ENCODE measurements at regions not wholly inside any gene's neighbourhood (a gene's known extent, or its start where the extent isn't known, plus 50 kb on each side); places are given as distances from the start of the nearest gene placed in this dataset.

DNA sequence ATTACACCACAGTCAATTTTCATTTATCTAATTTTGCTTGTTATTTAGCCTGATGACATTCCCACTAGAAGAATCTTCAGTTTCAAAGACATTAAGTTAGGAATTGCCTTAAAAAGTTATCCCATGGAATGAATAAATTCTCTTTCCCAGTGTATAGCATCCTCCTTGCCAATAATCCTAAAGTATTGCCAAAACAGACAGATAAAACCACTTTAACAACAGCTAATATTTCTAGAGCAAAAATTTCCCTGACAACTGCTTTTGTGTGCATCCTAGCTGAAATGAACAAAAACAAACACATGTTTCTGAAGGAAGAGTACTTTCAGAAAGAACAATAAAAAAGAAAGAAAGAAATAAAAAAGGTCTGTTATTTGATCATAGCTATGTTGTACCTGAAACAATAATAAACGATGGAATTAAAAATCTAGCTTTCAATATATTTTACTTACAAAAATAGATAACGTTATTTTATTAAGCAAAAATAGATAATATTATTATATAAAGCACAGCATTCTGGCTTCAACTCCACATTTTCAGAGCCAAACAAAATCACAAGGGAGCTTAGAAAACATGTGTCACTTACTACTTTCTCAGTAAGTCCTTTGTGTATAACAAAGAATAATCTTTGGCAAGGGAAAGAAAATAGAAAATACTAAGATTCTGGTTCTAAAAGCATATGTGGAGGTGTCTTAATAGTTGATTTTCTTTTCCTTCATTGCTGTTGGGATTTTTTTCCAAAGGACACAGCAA is 939.0 kb upstream of the CRIM1 start:
- no peak for DNase-seq

DNA sequence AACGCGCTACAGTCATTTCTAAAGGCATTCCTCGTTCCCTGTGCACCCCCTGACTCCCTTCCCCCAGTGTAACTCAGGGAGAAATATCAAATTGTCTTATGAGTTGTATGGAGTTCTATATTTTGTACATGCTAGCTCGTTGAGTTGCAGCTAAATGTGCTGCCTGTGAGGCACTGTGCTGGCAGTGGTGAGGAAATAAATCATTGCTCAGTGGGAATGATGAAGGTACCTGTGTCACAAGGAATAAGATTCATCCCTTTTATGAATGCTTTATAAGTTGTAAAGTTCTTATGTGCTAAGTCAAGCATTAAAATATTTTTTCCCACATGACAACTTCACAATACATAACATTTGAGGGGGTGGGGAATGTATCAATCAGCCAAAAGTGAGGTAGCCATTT is 939.6 kb upstream of the CRIM1 start:
- DNase-seq, result no peak

DNA sequence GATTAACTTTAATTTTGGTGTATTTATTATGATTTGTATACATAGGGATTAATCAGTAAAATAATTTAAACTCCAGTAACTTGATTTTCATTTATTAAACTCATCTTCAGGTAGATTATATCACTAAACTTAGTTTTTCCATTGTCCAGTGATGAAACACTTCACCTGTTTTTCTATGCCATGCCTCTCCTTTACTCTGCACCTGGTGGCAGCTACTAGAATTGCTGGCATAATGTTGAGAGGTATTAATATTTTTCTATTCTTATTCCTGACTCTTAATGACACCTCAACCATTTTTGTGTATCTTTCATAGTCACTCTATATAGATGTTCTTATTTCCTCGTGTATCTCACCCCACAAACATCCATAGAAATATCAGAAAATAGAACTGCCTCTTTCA is 940.3 kb upstream of the CRIM1 start:
- no peak for DNase-seq

DNA sequence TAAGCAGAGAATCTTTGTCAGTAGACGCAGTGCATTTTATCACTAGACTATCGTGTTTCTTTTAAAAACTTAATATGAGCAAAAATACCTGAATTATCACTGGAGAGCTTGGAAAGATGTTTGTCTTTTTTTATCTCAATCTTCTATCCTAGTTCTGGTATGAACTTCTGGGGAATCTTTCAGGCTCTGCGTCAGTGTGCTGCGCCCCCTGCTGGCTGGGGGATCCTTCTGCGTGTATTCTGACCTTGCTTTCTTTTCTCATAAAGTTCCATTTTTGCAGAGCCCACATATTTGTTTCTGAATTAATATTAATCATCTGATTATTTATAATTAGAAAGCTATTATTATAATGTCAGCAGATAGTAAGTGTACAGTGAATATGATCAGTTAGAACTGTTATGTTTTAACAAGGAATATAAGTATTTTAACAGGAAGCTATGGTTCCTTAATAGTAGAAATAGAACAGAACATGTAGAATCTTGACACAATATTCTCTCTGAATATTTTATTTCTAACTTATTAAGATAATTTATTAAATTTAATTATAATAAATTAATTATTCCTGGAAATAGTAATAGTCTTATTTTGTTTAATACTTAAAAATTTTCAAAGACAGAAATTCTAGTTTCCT is 945.0 kb upstream of the CRIM1 start:
- no peak for DNase-seq

DNA sequence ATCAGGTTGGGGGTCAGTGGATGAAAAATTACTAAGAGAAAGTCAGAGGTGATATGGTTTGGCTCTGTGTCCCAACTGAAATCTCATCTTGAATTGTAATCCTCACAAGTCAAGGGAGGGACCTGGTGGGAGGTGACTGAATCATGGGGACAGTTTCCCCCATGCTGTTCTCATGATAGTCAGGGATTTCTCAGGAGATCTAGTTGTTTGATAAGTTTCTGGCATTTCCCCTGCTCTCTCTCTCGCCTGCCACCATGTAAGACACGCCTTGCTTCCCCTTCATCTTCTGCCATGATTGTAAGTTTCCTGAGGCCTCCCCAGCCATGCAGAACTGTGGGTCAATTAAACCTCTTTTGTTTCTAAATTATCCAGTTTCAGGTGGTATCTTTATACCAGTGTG is 945.8 kb upstream of the CRIM1 start:
- no peak for DNase-seq

DNA sequence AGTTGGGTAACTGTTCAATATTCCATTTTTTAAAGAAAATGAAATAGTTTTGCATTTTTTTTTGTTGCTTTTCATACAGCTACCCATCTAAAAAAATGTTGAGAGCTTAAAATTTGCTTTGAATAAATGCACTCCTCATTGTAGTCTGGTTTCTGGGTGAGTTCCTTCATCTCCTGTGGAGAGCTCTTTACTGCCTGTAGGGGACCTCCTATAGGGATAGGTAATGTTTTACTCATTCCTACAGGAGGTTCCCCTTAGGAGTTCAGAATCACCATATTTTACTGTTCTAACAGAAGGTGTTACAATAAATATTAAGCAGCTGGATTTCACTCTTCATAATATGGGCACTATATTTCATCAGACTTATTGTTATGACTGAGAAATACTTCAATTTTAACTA is 947.3 kb upstream of the CRIM1 start:
- no peak for DNase-seq

DNA sequence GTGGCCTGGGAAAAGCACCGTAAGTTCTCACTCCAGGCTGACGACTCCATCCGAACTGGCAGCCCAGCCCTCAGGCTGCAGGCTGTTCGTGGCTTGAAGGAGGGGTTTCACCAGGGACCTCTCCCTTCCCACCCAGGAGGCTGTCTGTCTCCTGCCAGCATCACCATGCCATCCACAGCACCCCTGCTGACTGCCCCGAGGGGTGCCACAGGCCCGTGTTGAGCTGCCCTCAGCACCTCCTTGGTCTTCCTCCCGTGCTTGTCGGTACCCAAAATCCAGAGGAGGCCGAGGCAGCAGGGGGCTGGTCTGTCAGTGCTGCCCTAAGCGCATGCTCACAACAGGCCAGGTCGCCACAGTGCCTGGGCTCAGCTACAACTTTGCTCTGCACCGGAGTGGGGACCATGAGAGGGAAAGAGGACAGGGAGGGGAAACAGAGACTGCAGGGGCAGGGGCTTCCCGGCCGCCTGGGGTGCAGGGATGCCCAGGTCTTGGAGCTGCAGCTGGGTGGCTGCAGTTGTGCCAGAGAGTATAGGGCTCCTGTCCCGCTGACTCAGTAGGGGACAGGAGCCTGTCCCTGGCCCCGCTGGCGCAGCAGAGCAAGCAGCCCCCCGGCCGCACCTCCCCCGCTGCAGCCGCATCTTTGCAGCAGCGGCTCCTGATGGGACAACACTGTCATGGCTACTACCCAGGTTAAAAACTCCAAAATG is 963.7 kb upstream of the CRIM1 start:
- DNase-seq, result no peak

DNA sequence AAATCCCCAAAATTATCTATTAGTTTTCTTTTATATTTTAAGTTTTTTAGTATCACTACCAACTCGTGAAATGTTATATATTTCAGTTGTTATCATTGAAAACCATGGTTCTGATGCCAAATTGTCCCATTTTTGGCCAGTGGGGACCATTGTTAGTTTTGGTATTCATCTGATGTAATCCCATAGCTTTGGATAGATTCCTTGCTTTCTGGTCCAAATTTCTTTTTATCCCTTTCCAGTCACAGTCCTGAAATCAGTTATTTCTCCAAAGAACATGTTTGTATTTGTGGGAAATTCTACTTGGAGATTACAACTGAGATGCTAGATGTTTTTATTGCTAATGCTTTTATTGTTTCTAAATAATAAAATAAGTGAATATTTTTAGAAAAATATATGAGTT is 976.8 kb upstream of the CRIM1 start:
- DNase-seq, result no peak

DNA sequence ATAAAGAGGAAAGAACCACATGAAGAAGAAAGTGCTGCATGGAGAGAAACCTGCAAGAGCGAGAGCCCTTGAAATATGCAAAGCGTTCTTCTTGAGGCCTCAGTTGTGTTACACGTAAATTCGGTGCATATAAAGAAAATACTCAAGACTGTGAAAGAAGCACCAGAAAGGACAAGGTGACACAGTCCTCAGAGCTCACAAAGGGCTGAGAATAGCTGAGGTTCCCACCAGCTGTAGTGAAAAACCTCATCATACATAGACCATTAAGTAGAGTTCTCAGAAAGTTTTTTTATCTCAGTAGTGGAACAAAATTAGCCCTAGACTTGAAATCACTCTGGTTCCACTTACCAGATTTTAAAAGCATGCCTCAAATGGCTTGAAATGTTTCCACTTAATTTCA is 980.7 kb upstream of the CRIM1 start:
- DNase-seq, result no peak

DNA sequence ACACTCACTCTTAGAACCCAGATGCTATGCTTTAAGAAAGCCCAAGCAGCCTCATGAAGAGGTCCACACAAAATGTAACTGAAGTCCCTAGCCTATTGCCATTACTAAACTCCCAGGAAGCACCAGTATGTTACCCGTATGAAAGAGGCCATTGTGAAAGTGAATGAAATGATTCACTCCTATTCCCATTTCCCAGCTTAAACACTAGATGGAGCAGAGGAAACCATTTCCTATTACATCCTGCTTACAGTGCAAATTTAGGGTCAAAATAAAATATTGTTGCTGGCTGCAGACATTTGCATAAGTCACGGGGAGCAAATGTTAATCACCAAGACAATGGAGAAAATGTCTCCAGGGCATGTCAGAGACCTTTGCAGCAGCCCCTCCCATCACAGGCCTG is 989.7 kb upstream of the CRIM1 start:
- DNase-seq, result no peak

DNA sequence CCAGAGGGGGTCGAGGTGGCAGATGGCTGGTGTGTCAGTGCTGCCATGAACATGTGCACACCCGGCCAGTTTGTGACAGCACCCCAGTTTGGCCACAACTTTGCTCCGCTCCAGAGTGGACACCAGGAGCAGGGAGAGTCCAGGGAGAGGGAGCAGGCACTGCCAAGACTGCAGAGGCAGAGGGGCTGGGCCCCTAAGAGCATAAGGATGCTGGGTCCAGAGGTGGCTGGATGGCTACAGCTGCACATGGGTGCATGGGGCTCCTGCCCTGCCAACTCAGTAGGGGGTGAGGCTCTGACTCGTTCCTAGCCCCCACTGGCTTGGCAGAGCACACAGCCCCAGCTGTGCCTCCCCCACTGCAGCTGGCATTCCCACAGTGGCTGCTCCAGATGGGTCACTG is 999.2 kb upstream of the CRIM1 start:
- no peak for DNase-seq

DNA sequence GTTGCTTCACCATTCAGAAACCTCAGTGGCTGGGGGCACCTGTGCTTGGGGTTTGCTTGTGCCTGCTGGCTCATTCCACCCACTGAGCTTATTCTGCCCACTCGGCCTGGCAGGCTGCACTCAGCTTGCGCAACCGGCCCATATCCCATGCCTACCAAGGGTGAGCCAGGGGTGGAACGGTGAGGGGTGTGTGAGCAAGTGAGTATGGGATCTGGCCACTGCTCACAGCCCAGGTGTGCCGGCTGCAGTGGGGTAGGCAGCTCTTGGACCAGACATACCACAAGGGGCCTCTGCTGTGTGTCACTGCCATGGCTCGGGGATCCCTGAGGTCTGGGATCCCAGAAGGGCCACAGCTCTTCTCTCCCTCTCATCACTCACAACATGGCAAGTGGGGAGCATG is 1000.5 kb upstream of the CRIM1 start:
- no peak for DNase-seq

DNA sequence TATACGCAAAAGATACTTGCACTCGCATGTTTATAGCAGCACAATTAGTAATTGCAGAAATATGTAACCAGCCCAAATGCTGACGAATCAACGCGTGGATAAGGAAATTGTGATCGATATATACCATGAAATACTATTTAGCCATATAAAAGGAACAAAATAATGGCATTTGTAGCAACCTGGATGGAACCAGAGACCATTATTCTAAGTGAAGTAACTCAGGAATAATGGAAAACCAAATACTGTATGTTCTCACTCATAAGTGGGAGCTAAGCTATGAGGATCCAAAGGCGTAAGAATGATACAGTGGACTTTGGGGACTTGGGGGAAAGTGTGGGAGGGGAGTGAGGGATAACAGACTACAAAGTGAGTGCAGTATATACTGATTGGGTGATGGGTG is 1008.0 kb upstream of the CRIM1 start:
- no peak for DNase-seq

DNA sequence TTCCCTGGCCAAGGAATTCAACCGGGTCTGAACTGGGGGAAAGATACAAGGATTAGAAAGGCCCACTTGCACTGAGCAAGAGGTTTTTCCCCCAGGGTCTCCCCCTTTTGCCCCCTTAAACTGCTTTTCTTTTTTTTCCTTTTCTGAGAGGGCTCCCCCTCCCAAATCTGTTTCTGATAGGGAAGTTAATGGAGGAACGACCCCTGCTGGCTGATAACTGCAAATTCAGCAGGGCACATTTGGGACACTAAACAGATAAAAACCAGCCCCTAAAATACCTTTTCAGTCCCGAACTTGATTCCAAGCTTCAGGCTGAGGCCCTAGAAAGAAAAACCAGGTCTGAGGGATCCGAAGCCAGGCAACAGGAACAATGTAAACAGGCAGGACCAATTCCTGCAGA is 1012.4 kb upstream of the CRIM1 start:
- DNase-seq, result no peak

DNA sequence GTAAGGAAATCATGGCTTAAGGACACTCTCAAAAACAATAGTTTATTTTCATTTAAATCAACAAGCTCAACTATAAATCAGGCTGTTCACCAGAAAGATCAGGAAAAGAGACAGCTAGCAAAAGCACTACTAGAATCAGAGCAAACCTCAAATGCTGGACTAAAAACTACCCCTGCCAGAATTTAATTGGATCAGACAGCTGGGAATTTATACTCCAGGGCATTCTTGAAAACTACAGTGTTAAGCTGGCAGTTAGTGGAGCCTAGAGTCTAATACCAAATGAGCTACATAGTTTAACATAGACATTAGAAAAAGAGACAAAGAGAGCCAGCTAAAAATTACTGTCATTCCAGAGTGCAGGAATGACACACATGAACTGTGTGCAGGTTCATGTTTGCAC is 1016.4 kb upstream of the CRIM1 start:
- no peak for DNase-seq

DNA sequence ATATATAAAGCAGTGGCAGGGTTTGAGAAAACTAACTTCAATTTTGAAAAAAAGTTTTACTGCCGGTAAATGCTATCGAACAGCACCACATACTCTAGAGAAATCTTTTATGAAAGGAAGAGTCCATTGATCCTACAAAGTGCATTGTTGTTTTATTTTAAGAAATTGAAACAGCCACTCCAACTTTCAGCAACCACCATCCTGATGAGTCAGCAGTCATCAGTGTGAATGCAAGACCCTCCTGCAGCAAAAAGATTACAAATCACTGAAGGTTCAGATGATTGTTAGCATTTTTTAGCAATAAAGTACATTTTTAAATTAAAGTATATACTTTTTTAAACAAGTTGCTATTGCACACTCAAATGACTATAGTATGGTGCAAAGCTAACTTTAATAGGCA is 1017.7 kb upstream of the CRIM1 start:
- no peak for DNase-seq

DNA sequence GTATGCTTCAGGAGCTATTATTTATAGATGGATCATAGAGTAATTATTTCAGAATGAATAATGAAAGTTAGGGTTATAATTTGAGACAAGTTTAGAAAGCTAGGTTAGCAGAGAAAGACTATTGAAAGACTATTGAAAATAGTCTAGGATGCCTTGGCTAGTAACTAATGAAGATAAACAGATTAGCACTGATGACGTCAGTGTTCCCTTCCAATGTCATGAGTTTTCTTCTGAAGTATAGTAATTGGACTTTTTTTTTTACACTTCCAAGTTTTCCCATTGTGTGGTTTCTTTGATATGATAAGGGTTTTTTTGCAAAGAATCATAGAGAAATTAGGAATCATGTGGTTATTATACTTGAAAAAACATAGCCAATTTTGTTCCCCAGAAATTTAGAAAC is 1041.5 kb upstream of the CRIM1 start:
- DNase-seq, result no peak

DNA sequence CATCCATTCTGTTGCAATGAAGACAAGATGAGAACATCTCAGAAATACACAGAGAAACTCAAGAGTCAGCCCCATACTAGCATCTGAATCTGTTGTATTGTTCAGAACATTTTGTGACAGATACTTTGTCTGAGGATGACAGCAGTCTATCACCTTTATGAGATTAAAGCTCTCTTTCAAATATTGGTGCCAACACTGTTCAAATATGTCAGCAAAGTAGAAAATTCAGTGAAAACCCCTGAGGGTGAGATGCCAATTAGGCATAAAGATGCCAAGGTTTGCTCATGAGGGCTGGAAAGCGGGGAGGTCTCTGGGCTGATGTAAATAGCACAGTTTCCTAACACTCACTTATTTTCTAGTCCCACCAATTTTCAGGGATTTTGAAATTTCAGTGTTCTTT is 1054.2 kb upstream of the CRIM1 start:
- no peak for DNase-seq

DNA sequence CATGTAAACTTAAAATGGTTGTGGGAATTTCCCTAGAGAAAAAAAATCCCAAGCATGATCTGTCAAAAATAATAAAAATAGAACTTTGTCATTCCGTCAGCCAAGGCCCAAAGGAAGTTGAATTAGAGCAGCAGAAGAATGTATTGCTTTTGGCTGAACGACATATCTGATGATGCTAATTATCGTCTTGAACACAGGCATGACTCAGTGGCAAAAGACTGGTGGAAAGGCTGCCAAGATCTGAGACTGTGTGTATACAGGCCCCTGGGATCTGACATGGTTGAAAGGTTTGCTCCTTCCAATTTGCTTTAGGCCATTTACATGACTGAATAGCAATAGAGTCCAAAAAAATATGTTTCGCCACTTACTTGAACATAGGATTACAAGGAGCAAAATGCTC is 1057.1 kb upstream of the CRIM1 start:
- no peak for DNase-seq

DNA sequence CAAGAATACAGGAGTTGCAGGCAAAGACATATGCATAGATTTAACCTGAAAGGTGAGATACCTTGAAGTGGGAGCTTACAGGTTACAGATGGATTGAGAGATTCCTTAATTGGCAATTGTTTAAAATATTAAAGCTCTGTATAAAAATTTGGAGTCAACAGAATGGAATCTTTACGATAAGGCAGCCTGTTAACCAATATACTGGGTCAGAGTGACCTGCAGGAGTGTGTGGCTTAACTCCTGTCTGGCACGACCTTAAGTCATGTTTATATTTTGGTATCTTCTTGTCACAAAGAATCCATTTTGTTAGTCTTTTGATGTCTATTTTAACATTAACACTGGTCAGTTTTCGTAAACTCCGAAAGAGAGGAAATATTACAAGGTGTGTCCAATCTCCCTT is 1058.2 kb upstream of the CRIM1 start:
- DNase-seq, result no peak

DNA sequence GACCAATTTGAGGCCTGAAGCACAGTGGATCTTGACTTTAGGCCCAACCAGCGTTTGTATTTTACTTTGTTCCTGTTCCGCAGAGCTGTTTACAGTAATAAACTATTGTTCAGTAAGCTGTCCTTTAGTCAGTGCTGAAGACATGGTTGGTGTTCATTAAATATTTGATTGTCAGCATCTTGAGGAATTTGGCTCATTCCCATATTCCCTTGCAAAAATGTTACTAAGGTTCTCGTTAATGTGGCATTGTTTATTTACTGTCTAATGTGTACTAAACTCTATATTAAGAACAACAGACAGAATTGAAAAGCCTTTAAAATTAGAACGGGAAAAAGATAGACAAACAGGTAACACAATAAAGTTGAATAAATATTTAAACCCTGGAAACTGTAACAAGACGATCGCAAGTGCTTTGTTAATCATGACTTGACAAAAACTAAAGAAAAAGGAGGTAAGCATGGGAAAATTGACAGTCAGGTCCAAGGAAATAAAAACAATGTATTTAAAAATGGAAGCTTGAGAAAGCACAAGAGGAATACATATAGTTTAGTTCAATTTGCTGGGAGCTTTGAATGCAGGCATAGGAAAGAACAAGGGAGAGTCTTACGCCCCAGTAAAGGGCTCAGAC is 1060.8 kb upstream of the CRIM1 start:
- DNase-seq, result no peak

DNA sequence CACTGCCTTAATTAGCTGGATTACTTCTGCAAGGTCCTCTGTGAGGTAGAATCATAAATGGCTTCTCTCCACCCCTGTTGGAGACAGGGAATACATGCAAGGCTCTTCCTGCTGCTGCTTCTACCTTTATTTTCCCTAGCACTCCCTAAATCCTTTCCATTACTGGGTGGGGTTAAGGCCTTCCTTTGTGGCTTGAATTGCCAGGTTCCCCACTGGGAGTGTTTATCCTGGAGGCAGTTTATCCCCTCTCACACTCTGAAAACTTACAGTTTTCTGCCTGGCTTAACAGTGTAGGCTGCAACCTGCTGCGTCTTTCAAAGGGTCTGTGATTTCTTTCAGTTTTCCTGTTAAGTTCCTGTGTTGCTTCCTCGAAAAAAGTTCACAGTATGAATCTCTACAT is 1062.3 kb upstream of the CRIM1 start:
- no peak for DNase-seq

DNA sequence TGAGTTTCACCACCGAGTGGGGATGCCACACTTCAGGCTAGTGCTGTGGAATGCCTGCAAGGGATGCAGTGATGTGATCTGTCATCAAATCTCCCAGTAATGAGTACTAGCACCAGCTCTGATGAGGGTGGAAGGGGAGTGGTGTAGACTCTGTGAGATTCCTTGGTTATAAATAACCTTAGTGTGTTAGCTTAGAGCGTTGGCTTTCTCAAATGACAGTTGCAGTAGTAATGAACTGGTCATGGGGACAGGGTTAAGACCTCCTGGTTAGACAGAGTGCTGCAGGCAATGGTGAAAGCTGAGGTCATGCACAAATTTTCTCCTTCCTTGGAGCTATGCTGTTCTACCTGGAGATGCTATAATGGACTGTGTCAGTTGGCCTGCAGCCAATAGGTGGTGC is 1063.4 kb upstream of the CRIM1 start:
- no peak for DNase-seq

DNA sequence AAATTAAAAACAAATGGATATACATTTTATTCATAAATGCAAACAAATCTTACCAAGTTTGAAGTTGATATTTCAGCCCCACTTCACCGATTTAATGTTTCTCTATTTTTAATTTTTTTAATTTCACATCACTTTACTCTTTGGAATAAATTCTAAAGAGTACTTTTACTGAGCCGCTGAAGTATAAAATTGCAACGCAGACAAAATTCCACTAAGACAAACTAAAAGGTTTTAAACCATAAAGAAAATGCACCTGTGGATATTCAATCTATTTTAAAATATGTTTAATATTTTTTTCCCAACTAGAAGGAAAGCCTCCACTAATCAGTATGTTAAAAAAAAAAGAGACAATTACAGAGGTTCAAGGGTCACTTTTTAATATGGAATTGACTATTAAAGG is 1073.9 kb upstream of the CRIM1 start:
- no peak for DNase-seq

Data from NCI-H510A (cell line).